MM.1S (cell line): ENCODE measurements at regions not wholly inside any gene's neighbourhood (a gene's known extent, or its start where the extent isn't known, plus 50 kb on each side); places are given as distances from the start of the nearest gene placed in this dataset.

Source experiments
- DNase-seq: peaks from one replicate; pipeline ENCODE4 v3.0.0-alpha.2; 2015
- H2AFZ ChIP-seq: fragments of 300-600 bp; sonication (generic); 2 replicates; pipeline ENCODE4 v1.6.0; 2016; ENCODE audit warnings: antibody characterized with exemption, low read length
- H3F3A ChIP-seq: fragments of 300-600 bp; sonication (generic); 2 replicates; pipeline ENCODE4 v1.6.1; 2016; ENCODE audit warnings: mild to moderate bottlenecking, antibody characterized with exemption, low read length, moderate library complexity, mixed read lengths; ENCODE audit not compliant: insufficient read depth
- H3K27ac ChIP-seq: fragments of 300-600 bp; sonication (generic); 2 replicates; pipeline ENCODE4 v1.5.1; 2016; ENCODE audit warnings: mild to moderate bottlenecking, low read length
- H3K27me3 ChIP-seq: fragments of 300-600 bp; sonication (generic); replicated peaks from 2 replicates; pipeline ENCODE4 v1.6.0; 2016; ENCODE audit warnings: low read length; ENCODE audit not compliant: insufficient read depth
- H3K36me3 ChIP-seq: fragments of 300-600 bp; sonication (generic); replicated peaks from 2 replicates; pipeline ENCODE4 v1.6.1; 2016; ENCODE audit warnings: mild to moderate bottlenecking, low read length, mixed read lengths; ENCODE audit not compliant: insufficient read depth
- H3K4me1 ChIP-seq: fragments of 300-600 bp; sonication (generic); 2 replicates; pipeline ENCODE4 v1.6.1; 2016; ENCODE audit warnings: low read length, mixed read lengths
- H3K4me2 ChIP-seq: fragments of 300-600 bp; sonication (generic); 2 replicates; pipeline ENCODE4 v1.6.0; 2016; ENCODE audit warnings: low read depth, low read length
- H3K4me3 ChIP-seq: fragments of 300-600 bp; sonication (generic); 2 replicates; pipeline ENCODE4 v1.5.1; 2016; ENCODE audit warnings: low read length, mixed read lengths
- H3K79me2 ChIP-seq: fragments of 300-600 bp; sonication (generic); 2 replicates; pipeline ENCODE4 v1.6.1; 2016; ENCODE audit warnings: mixed run types, low read length, mixed read lengths
- H3K9ac ChIP-seq: fragments of 300-600 bp; sonication (generic); 2 replicates; pipeline ENCODE4 v1.6.1; 2016; ENCODE audit warnings: low read length, mixed read lengths
- H3K9me2 ChIP-seq: fragments of 300-600 bp; sonication (generic); replicated peaks from 2 replicates; pipeline ENCODE4 v1.6.1; 2016; ENCODE audit warnings: mild to moderate bottlenecking, low read length, mixed read lengths; ENCODE audit not compliant: insufficient read depth
- H3K9me3 ChIP-seq: fragments of 300-600 bp; sonication (generic); replicated peaks from 2 replicates; pipeline ENCODE4 v1.6.1; 2016; ENCODE audit warnings: mild to moderate bottlenecking, low read length, mixed read lengths; ENCODE audit not compliant: insufficient read depth
- H4K20me1 ChIP-seq: fragments of 300-600 bp; sonication (generic); 2 replicates; pipeline ENCODE4 v1.6.1; 2016; ENCODE audit warnings: mild to moderate bottlenecking, low read length, moderate library complexity, mixed read lengths; ENCODE audit not compliant: insufficient read depth
- EZH2 ChIP-seq: fragments of 300-600 bp; sonication (generic); optimal IDR thresholded peaks from 2 replicates; pipeline ENCODE3; 2017; ENCODE audit warnings: low read depth, mild to moderate bottlenecking, antibody characterized with exemption, low read length, mixed read lengths
- EZH2phosphoT487 ChIP-seq: fragments of 300-600 bp; sonication (generic); IDR thresholded peaks from 2 replicates; pipeline ENCODE4 v1.6.1; 2018; ENCODE audit warnings: antibody characterized with exemption, low read length
- TF ChIP-seq, protein P1 (sequence below): fragments of 300-600 bp; sonication (generic); IDR thresholded peaks from 2 replicates; pipeline ENCODE4 v1.5.1; 2016; ENCODE audit warnings: antibody characterized with exemption, low read length, mixed read lengths

DNA sequence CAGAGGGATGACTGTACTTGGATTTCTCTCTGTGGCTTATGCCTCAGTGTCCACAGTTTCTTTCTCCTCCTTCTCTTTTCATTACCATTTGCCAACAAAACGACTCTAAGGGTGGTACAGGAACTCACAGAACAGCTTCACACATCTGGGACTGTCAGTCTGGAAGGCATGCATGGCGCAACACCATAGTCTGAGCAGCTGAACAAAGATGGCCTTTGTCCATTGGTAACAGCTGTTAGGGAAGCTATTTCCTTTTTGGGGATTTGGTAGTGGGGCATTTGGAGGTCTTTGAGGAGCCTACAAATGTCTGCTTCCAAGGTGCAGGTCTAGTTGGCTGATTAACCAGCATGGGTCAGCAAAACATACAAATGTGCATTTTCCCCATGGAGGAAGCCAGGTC, 81.4 kb upstream of the PCDH8 start:
- TF ChIP-seq EZH2 (no peak), EZH2phosphoT487 (no peak)
- TF ChIP-seq, protein P1, sequence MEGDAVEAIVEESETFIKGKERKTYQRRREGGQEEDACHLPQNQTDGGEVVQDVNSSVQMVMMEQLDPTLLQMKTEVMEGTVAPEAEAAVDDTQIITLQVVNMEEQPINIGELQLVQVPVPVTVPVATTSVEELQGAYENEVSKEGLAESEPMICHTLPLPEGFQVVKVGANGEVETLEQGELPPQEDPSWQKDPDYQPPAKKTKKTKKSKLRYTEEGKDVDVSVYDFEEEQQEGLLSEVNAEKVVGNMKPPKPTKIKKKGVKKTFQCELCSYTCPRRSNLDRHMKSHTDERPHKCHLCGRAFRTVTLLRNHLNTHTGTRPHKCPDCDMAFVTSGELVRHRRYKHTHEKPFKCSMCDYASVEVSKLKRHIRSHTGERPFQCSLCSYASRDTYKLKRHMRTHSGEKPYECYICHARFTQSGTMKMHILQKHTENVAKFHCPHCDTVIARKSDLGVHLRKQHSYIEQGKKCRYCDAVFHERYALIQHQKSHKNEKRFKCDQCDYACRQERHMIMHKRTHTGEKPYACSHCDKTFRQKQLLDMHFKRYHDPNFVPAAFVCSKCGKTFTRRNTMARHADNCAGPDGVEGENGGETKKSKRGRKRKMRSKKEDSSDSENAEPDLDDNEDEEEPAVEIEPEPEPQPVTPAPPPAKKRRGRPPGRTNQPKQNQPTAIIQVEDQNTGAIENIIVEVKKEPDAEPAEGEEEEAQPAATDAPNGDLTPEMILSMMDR, result no peak
- no peaks in the 10 kb centered on the region for H3K27me3 ChIP-seq
- H2AFZ ChIP-seq, result no peak overlapping the region

DNA sequence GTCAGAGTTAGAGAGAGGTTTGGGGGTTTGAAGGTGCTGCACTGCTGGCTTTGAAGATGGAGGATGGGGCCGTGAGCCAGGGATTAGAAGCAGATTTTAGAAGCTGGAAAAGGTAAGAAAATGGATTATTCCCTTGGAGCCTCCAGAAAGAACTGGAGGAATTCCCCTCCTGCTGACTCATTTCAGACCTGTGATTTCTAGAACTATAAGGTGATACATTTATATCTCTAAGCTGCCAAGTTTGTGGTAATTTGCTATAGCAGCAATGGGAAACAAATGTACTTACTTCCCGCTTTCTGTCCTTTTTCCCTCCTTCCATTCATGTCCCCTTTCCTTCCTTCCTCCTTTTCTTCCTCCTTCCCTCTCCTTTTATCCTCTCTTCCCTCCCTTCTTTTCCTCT, 78.5 kb upstream of the PCDH8 start:
- Histone ChIP-seq H3K27me3 (no peaks in the 10 kb centered on the region), H3K9me2 (no peaks in the 10 kb centered on the region), H3K4me3 (no peak overlapping the region), H4K20me1 (no peaks in the 10 kb centered on the region), H3K27ac (no peak overlapping the region), H2AFZ (no peak overlapping the region), H3K4me2 (no peak overlapping the region), H3K9me3 (no peaks in the 10 kb centered on the region), H3K79me2 (no peaks in the 10 kb centered on the region), H3K9ac (no peak overlapping the region), H3F3A (no peaks in the 10 kb centered on the region), H3K36me3 (no peaks in the 10 kb centered on the region), H3K4me1 (peaks cover under 1% of the 10 kb centered on the region)
- TF ChIP-seq, protein P1, result no peak
- TF ChIP-seq EZH2, result no peak
- TF ChIP-seq EZH2phosphoT487, result no peak
- no peak for DNase-seq

More for the DNA sequence above, 81.4 kb upstream of the PCDH8 start:
- H3K27ac ChIP-seq, result no peak overlapping the region
- H3K36me3 ChIP-seq, result no peaks in the 10 kb centered on the region
- H3K9me2 ChIP-seq, result no peaks in the 10 kb centered on the region
- H4K20me1 ChIP-seq, result no peaks in the 10 kb centered on the region
- no peaks in the 10 kb centered on the region for H3K79me2 ChIP-seq
- no peak overlapping the region for H3K4me2 ChIP-seq
- H3K9ac ChIP-seq, result no peak overlapping the region
- no peak overlapping the region for H3K4me3 ChIP-seq
- no peaks in the 10 kb centered on the region for H3K4me1 ChIP-seq
- no peaks in the 10 kb centered on the region for H3F3A ChIP-seq
- H3K9me3 ChIP-seq, result no peaks in the 10 kb centered on the region
- no peak for DNase-seq

GRCh38 chr13:52925775-52926285, 77.4 kb upstream of the PCDH8 start:
- Histone ChIP-seq H3F3A (peaks cover 6% of the 10 kb centered on the region; the same call in 1 of the 2 replicates), H3K27ac (no peak overlapping the region), H3K4me3 (no peak overlapping the region), H3K4me2 (no peak overlapping the region), H3K9ac (no peak overlapping the region), H3K9me2 (no peaks in the 10 kb centered on the region), H3K27me3 (no peaks in the 10 kb centered on the region), H2AFZ (no peak overlapping the region), H3K36me3 (no peaks in the 10 kb centered on the region), H3K79me2 (no peaks in the 10 kb centered on the region), H3K9me3 (no peaks in the 10 kb centered on the region), H3K4me1 (peaks cover 11% of the 10 kb centered on the region), H4K20me1 (no peaks in the 10 kb centered on the region)
- DNase-seq, result no peak
- TF ChIP-seq, protein P1, result no peak
- TF ChIP-seq EZH2phosphoT487, result no peak
- TF ChIP-seq EZH2, result no peak
